ENCODE measurements at regions not wholly inside any gene's neighbourhood (a gene's known extent, or its start where the extent isn't known, plus 50 kb on each side); places are given as distances from the start of the nearest gene placed in this dataset.

DNA sequence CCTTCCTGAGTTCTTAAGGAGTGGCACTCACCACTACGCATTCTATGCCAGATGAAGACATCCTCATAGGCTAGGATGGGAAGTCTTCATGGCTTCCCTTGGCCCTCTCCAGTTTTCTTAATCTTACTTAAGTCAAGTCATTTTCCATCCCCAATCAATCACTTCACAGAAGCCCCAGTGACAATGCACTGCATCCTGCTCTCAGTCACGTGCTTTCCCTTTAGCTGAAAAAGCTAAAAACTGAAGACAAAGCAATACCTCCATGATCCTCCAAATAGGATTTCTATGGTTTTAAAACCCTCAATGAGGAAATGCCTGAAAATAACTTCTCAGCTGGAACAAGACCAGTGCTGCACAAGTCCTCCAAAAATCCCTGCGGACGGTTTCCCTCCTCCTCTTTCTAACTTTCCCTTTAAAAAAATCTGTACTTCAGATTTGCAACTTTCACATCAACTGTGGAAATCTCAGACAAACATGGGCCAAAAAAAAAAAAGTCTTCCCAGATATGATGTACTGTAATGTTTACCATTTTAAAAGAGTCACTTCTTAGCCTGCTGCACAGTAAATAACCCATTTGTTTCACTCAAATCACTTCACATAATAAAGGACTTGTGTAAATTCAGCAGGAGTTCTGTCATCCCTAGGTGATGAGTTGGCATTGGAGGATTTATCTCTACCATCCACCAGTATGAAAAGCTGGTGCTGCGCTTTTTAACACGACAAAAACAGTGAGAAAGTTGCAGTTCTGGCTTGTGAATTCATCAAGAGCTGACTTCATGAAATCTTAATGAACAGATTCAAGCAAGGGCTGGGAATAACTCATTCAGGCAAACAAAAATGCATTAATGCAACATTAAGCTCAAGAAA, 590.0 kb upstream of the NOX3 start:
- no peak for DNase-seq (ENCODE audit: low spot score)

DNA sequence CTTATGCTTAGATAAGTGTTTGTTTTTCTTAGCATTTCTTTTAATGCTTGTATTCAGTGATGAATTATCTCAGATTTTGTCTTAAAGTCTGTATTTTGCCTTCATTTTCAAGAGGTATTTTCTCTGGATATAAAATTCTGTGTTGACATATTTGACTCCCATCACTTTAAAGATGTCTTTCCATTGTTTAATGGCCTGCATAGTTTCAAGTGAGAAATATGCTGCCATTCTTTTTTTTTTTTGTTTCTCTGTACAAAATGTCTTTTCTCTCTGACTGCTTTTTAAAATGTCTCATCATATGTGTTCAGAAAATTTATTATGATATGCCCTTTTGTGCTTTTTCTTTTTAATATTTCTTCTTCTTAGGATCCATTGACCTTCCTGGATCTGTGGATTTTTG, 578.0 kb upstream of the NOX3 start:
- no peak for DNase-seq (ENCODE audit: low spot score)

DNA sequence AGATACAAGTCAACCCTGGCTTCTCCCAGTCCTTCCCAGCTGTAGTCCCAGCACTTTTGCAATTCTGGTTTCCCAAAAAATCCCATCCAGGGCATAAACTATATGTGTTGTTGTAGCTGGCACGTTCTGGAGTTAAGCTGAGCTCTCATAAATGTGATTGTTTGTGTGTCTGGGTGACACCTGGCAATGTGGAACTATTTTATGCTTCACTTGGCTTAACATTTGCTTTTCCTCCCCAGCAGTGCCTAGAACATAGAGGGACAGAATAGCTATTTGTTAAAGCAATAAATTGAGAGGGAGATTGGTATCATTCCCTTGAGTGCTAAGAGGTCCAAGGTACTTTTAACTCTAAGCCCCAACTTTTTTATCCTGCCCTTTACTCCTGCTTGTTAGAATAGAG, 575.9 kb upstream of the NOX3 start:
- no peak for DNase-seq (ENCODE audit: low spot score)

DNA sequence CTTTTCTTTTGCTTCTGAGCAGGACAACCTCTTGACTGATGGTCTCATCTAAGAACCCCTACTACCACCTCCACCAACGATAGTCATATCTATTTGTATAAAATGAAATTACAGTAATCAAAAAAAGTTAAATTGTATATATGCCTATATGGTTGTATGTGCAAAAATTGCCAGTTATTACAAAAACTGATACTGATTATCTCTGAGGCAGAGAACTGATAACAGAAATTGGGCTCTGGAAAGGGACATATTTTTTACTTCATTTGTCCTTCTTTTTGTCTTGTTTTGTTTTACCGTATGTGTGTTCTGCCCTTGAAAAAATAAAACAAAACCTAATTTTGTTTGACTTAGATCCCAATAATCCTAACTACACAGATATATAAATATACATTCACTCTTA, 574.4 kb upstream of the NOX3 start:
- DNase-seq (ENCODE audit: low spot score) = no peak

DNA sequence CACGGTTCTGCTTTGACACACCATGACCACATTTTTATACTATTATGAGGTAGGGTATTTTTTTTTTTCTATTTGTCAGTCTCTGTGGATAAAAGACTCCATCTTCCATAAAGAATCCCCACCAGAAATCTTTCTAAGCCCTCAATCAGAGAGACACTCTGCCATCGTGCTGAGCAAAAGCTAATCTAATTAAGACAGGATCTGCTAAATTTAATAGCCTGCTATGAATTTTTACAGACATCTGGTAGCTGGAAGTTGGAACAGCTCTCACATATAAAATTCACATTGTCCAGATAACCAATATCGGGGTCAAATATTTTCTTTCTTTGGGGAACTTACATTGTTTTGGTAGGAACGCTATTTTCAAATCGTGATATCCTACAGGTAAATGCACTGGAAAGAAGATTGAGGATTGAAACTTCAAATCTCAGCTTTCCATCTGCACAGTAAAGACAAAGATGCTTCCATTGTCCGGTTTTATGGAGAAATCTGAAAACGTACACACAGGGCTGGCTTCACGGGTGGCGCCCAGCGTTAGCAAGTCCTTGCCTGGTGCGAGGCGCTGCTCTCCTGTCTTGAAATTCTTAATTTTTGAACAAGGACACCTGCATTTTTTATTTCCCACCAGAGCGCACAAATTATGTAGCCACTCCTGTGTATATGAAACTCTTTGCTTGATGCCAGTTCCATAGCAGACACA, 573.8 kb upstream of the NOX3 start:
- DNase-seq (ENCODE audit: low spot score) = no peak

DNA sequence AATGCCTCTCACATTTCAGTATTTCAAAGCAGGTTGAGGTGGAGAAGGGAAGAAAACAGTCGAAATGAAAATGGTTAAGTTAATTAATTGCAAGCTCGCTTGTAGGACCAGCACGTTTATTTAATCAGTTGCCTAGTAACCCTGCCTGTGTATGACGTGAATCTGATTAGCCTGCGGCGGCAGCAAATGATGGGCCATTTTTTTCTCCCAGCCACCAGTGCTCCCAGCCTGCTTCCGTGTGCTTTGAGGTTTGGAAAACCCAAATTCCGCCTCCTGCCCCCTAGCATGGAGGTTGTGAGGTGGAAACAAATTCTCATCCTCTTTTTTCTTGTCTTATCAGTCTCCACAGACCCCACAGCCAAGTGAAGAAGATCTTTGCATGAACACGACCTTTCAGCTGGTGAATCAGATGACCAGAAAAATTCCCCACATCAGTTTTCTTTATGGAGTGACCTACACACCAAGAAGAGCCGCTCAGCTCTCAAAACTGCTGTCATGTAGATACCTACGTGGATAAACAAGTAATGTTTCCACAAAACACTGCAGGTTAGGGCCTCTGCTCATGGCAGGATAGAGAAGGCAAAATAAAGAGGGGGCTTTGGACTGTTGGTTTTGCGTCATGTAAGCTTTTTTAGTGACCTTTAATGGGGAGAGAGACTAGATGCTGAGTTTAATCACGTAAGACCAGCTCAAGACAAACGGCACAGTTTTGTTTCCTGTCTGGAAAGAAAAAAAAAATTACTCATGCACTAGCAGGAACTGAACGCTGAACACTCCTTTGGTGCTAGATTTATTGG, 572.9 kb upstream of the NOX3 start:
- no peak for DNase-seq (ENCODE audit: low spot score)

DNA sequence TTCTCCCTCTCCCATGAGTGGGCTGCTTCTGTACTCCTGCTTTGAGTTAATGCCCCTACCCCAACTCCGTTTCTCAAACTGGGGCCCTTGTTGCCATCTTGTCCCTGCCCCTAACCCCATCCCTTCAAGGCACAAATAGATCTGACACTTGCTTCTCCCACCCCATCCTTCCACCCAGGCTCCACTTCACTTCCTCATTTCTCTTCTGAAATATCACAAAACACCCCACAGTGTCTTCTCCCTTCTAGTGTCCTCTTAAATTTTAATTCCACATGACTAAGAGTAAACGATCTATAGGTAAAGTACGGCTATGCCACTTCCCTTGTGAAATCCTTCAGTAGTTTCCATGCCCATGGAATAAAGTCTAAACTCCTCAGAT, 571.6 kb upstream of the NOX3 start:
- no peak for DNase-seq (ENCODE audit: low spot score)

DNA sequence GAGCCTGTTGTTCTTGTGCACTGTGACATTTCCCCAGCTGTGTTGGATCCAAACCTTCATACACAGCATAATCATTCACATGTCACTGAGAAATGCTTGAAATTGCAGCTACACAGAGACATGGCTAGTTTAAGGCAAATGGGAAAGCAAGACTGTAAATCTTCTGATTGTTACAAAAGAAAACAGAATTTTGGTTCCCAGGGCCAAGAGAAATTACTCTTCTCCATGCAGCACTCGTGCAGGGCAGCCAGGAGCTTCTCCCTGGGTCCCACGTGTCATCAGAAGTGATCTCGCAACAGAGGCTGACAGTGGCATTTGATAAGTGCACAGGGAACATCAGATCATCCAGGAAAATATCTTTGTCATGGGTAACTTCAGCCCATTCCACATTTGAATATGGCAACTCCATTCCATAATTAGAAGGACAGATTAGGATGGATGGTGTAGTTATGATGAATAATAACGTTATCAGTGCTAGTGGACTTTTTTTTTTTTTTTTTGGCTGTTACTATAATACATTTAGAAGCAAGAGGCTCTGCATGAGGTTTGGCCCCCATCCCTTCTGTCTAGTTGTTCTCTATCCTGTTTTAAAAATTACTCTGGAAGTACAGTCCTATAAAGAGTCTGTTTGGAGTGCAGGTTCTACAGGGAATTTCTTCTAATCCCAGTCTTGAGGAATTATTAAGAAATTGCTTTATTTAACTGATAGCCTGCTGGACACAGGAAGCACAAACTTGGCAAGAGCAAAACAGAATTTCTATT, 571.0 kb upstream of the NOX3 start:
- DNase-seq (ENCODE audit: low spot score) = no peak

DNA sequence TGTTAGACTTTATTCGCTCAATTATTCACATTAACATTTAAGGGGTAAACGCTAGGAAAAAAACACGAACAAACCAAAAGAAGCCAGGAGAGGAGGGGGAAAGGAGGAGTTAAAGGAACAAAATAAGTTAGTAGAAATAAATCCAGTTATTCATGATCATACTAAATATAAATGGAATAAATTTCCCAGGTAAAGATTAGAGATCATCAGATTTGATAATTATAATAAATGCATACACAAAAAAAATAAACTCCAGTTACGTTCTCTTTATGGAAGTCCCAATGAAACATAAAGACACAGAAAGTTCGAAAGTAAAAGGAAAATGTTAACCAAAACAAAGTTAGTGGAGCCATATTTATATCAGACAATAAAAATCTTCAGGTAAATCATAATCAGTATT, 568.7 kb upstream of the NOX3 start:
- no peak for DNase-seq (ENCODE audit: low spot score)

DNA sequence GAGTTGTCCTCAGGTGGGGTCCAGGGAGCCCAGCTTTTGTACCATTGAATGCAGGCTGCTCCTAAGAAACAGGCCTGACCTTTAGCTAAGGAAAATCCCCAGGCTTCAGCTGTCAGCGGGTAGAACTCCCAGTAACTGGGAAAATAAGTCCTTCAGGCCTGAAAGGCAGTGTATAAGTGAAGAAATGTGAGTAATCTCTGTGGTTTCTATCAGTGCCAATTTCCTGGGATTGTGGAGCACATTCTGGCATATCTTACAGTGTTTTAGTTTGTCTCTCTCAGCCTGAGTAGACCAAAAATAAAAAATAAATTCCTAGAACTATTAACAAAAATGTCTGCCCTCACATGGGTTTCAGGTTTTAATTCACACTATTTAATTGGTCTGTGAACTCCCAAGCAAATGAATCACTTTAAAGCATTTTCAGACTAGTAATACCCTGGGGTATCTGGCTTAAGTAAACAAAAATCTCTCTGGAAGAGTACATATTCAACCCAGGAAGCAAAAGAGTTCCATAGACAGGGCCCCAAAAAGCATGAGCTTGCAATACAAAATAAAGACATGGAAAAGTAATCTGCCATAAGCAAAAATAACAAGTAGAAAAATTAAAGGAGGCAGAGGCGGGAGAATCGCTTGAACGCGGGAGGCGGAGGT, 566.2 kb upstream of the NOX3 start:
- peak; percentile 14 for DNase-seq (ENCODE audit: low spot score)

DNA sequence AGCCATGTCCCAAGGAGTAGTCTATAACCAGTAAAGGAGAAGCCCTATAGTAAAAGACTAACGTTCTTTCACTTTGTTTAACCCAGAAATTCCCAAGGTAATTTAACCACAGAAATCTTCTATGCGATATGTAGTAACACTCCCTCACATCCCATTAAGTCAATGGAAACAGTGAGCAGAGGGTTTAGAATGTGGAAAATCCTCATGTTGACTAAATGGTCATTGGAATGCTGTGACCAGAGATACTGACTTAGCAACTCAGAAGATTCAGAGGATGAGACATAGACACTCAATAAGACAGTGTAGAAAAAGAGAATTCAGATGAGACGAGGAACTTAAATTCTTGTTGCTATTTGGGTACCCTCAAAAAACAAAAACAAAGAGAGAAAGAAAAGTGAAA, 562.2 kb upstream of the NOX3 start:
- no peak for DNase-seq (ENCODE audit: low spot score)

DNA sequence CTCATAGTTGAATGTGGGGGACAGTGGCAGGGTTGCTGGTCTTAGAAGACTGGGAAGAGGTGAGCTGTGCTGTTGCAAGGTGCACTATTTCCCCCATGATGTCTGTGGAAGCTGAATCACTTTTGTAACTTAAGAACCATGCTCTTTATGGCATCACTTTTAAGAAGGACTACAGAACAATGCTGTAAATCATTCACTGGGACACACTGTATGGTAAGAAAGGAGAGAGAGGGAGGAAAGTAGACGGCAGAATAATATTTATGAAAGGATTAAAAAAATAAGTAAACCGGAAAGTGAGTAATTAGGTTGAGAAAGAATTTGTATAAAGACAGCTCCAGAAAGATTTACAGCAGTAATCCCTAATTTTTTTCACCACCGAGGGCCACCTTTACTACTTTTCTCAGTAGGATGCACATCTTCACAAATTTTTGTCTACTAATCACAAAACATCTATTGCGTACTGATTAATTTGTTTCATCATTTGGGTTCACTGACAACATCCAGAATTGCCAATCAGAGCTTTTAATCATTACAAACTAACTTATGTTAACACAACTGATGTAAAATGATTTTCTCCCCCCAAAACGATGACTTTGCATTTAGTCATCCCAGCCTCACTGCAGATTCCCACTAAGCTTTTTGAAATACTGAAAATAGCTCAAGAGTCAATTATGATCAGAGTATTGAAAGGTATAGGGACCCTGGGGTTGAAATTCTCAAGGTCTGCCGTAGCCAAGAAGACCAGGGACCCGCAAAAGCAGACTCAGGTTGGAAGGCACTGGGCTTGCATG, 560.7 kb upstream of the NOX3 start:
- no peak for DNase-seq (ENCODE audit: low spot score)

DNA sequence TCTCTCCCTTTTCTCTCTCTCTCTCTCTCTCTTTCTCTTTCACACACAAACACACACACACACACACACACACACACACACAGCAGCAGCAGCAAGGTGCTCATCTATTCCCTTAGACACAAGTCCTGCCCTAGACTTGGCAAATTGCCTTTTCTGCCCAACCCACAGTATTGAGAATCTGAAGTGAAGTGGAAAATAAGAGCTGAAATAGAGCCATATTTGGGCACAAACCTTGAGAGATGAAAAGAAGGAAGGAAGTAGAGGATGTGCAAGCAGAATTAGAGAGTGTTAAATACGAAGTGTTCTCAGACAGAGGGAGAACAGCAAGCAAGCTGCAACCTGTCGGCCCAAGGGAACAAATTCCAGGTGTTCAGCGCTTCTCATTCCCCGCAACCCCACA, 557.5 kb upstream of the NOX3 start:
- DNase-seq (ENCODE audit: low spot score) = no peak

DNA sequence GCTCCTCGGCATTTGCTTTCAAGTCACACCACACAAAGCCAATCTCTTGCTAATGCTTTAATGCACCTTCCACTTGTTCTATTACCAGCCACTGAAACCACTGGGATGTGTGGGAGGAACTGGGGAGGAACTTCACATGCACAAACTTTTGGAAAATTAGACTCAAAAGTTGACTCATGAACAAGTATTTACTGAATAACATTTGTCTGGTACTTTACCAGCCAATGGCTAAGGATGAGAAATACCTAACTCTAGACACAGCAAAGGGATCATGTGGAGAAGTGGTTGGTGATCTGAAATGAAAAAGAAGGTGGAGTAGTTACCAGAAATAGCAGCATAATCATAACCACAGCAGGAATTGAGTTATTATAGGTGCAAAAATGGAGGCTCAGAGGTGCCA, 554.0 kb upstream of the NOX3 start:
- no peak for DNase-seq (ENCODE audit: low spot score)

DNA sequence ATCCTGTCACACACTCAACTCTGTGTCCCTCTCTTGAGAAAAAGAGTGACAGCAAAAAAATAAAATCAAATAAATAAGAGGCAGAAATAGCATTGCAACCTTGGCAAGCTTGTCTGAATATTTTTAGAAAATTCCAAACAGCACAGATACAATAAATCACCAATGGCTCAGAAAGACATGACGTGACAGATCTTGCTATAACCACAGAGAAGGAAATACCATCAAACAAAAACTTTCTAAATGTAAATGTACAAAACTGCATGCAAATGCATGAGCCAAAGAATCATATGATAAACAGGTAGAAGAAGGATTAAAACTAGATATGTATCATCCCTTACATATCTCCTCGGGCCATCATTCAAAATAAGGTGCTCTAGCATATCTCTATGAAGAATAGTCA, 549.2 kb upstream of the NOX3 start:
- no peak for DNase-seq (ENCODE audit: low spot score)

DNA sequence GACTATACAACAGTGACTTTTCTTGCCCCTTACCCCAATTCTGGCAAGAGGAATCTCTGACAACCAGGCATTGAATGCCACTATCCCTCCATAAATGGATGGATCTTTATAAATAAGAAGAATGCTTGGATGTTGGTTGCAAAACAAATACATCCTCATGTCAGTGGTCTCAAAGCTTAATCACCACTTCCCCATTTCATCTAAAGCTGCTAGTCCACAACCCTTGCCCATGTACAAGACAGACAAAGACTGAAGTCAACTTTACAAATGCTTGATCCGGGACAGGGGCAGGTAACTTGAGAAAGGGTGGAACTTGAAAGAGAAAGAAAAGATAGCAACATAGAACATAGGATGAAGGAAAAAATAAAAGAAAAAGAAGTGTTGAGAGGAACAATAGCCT, 540.5 kb upstream of the NOX3 start:
- DNase-seq (ENCODE audit: low spot score) = no peak

DNA sequence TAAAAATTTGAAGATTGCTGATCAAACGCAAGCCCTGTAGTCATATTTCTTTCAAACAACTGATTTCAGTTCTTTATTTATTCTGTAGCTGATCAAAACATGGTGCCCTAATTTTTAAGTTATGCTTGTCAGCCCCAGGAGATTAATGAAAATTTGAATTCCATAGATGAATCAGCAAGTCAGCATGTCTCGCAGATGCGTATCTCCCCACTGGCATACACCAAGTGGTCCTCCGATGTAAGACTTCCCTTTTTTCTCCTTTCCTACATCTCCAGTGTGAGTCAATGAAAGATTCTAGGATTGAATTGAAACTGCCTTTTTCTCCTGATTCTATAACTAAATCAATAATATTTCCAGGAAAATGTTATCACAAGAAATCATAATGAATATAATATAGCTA, 539.6 kb upstream of the NOX3 start:
- DNase-seq (ENCODE audit: low spot score) = no peak

DNA sequence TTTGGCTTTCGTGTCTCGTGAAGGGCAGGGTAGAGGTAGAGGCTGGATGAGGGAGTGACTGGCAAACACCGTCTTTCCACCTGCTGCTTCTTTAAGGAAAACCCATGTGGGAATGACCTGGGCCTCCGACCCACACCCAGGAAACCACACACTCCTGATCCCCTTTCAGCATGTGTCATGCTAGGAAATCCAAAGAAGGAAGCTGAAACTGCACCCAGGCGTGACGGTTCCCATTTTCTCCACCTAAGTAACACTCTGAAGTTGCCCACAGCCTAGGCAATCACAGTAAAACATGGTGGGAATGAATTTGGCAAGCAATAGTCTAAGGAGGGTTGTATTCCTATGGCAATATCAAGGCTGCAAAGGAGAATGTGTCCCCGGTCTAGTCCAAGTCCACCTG, 538.4 kb upstream of the NOX3 start:
- no peak for DNase-seq (ENCODE audit: low spot score)

DNA sequence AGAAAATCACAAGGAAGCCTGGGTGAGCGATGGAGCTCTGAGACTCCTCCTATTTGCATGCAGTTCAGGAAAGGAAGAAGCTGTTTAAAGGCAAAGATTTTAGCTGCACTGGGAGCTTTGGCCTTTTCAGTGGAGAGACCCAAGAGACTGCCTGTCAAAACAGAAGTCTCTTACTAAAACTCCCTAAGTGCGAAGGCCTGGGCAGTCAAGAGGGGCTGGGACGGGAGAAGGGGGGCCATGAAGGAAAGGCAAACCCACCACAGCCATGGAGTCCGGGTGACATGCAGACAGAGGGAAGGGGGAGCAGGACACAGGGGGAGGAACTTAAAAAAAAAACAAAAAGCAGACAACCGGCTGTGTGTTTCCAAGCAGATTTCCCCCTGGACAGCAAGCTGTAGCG, 537.6 kb upstream of the NOX3 start:
- DNase-seq (ENCODE audit: low spot score) = no peak

DNA sequence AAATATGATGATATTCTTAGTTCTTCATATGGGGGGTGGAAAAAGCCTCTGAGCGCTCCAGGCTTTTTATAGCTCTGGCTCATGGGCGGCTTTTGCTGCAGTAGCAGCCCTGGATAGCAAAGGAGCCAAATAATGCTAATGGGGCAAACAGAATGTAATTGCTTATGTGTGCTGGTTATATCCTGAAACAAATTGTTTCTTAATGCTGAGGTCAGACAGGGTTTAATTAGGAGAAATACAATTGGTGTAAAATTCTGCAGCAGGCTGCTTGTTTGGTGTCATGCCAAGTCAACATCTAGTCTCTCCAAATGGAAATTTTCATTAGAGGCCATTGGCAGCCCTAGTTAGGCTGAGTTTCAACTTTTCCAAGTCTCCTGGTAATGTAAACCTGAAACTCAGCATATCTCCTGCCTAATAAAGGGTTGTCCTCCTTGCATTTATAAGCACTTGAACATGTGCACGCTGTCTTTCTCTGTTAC, 530.1 kb upstream of the NOX3 start:
- DNase-seq (ENCODE audit: low spot score) = no peak

DNA sequence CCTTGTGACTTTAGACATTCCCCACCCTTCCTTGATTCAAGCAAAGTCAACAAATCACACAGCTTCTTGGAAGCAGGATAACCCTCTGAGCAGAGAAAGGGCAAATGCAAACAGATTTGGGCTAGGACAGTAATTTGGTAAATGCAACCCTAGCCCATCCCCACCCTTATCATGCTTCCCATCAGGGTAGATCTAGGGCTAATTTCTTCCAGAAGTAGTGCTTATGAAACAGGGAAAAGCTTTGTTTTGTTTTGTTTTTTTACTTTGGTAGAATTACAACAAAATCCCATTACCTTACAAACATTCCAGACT, 525.1 kb upstream of the NOX3 start:
- no peak for DNase-seq (ENCODE audit: low spot score)

Measured in AG08396 (cell line).